HUES48 (cell line): ENCODE measurements at regions not wholly inside any gene's neighbourhood (a gene's known extent, or its start where the extent isn't known, plus 50 kb on each side); places are given as distances from the start of the nearest gene placed in this dataset.

Source experiments
- H3K27ac ChIP-seq: one replicate; pipeline ENCODE4 v1.7.0; 2013; ENCODE audit warnings: low read depth, low read length, inconsistent platforms
- H3K27me3 ChIP-seq: 2 replicates; pipeline ENCODE4 v1.6.1; 2013; ENCODE audit warnings: mild to moderate bottlenecking, low read length; ENCODE audit not compliant: control insufficient read depth, insufficient read depth
- H3K36me3 ChIP-seq: 2 replicates; pipeline ENCODE4 v1.6.1; 2013; ENCODE audit warnings: low read length; ENCODE audit not compliant: control insufficient read depth, insufficient read depth
- H3K4me1 ChIP-seq: 2 replicates; pipeline ENCODE4 v1.6.1; 2013; ENCODE audit warnings: mild to moderate bottlenecking, low read length; ENCODE audit not compliant: control insufficient read depth, insufficient read depth
- H3K4me3 ChIP-seq: 2 replicates; pipeline ENCODE4 v1.5.1; 2013; ENCODE audit warnings: mild to moderate bottlenecking, low read depth, low read length
- H3K9ac ChIP-seq: 2 replicates; pipeline ENCODE4 v1.6.1; 2013; ENCODE audit warnings: mild to moderate bottlenecking, low read depth, low read length, moderate library complexity
- H3K9me3 ChIP-seq: 2 replicates; pipeline ENCODE4 v1.6.1; 2013; ENCODE audit warnings: low read length; ENCODE audit not compliant: control insufficient read depth, insufficient read depth

DNA sequence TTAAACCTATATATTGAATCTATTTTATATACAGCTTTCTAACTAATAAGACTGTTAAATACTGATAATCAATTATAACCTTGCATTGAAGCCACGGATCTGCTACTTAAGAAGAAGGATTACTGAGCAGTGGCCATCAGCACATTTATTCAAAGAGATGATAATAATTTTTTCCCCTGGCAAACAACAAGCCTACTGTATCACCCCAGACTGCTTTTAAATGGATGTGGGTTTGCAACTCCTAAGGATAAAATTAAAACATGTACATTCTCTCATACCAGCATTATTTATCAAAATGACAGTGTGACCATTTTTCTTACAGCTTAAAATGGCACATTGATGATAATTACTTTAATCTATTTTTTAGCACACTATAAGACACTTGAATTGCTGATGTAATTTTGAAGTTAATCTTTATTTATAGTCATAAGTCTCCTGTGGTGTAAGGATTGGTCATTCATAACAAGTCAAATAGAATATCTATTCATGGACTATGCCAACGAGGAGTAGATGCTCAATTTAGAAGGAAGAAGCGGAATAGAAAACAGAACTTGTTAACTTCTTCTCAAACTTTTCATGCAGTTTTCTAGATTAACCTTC lies 517.7 kb downstream of the METTL4 start:
- H3K36me3 ChIP-seq = no peaks in the 10 kb centered on the region
- H3K27ac ChIP-seq = no peak overlapping the region
- no peak overlapping the region for H3K4me3 ChIP-seq
- H3K9me3 ChIP-seq = no peaks in the 10 kb centered on the region
- H3K4me1 ChIP-seq = peaks cover 13% of the 10 kb centered on the region; the same call in 1 of the 2 replicates
- no peak overlapping the region for H3K9ac ChIP-seq
- H3K27me3 ChIP-seq = no peaks in the 10 kb centered on the region

DNA sequence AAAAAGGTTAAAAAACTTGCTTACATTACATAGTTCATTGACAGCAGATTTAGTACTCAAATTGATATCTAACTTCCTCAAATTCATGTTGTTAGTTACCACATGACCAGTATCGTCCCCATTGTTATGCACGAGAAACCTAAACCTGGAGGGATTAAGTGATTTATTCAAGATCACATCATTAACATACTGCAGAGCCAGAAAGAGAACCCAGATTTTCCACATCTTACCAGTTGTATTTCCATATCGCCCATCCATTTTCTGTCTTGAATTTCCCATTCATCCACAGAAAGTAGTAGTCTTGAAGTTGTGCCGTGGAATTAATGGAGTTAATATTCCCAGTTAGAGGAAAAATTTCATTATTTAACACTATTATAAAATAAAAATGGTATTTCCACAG lies 512.0 kb downstream of the METTL4 start:
- no peak overlapping the region for H3K4me3 ChIP-seq
- H3K9ac ChIP-seq = no peak overlapping the region
- no peaks in the 10 kb centered on the region for H3K9me3 ChIP-seq
- no peaks in the 10 kb centered on the region for H3K36me3 ChIP-seq
- no peaks in the 10 kb centered on the region for H3K27me3 ChIP-seq
- H3K4me1 ChIP-seq = peaks cover 13% of the 10 kb centered on the region; the same call in 1 of the 2 replicates
- H3K27ac ChIP-seq = no peak overlapping the region

DNA sequence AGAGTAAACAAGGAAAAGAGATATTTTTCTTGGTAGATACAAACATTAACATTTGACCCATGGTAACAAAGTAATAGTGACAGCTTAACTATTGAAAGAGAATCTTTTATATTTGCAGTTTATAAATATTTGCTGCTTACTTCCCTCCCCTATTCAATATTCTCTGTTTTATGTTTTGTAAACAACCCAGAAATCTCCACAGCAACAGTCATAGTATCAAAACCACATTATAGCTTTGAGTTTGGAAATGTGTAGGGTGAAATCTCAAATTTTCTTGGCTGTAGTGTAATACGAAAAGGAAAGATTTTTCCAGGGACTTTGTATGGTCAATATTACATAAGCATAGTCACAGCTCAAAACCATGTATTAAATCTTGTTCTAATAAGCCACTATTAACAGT lies 511.2 kb downstream of the METTL4 start:
- Histone ChIP-seq H3K27me3 (no peaks in the 10 kb centered on the region), H3K27ac (no peak overlapping the region), H3K4me3 (no peak overlapping the region), H3K9me3 (no peaks in the 10 kb centered on the region), H3K4me1 (peaks cover 13% of the 10 kb centered on the region; the same call in 1 of the 2 replicates), H3K36me3 (no peaks in the 10 kb centered on the region), H3K9ac (no peak overlapping the region)

DNA sequence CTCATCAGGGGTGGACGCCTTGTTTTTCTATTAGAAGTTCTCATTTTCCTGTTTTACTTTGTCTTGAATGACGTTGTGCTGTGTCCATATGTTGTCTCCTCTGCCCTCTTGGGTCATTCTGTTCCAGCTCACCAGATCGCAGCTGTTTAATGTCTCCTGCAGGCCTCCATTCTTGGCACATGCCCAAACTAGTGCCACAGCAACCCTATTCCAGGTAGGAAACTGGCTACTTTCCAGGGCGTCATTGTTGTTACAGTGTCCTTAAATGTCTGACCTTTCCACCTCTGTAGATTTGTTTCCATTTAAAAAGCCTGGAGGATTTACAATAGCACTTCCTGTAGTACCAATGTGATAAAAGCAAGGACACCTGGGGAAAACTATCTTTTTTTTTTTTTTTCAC lies 500.7 kb downstream of the METTL4 start:
- Histone ChIP-seq H3K9me3 (no peaks in the 10 kb centered on the region), H3K36me3 (no peaks in the 10 kb centered on the region), H3K9ac (no peak overlapping the region)

DNA sequence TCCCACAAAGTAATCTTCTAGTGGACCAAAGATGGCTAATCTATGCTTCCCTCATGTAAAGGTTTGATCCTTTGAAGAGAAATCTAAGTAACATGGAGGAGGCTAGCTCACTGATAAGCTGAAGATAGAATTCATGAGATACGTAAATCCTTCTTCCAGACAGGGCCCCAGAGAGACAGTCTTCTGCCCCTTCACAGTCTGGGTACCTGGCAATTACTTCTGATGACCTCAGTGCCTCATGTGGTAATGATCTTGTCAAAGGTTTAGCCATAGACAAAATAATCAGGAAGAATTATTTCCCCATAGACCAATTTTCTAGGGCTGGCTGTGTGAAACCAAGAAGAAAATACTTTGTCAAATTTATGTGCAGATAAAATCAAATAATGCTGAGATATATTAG lies 495.8 kb downstream of the METTL4 start:
- H3K9me3 ChIP-seq = no peaks in the 10 kb centered on the region
- H3K27me3 ChIP-seq = no peaks in the 10 kb centered on the region
- H3K4me1 ChIP-seq = no peaks in the 10 kb centered on the region
- H3K27ac ChIP-seq = no peak overlapping the region
- H3K4me3 ChIP-seq = no peak overlapping the region
- no peak overlapping the region for H3K9ac ChIP-seq
- H3K36me3 ChIP-seq = no peaks in the 10 kb centered on the region

More for the DNA sequence above, 500.7 kb downstream of the METTL4 start:
- Histone ChIP-seq H3K4me3 (no peak overlapping the region), H3K27ac (no peak overlapping the region), H3K27me3 (no peaks in the 10 kb centered on the region), H3K4me1 (no peaks in the 10 kb centered on the region)

DNA sequence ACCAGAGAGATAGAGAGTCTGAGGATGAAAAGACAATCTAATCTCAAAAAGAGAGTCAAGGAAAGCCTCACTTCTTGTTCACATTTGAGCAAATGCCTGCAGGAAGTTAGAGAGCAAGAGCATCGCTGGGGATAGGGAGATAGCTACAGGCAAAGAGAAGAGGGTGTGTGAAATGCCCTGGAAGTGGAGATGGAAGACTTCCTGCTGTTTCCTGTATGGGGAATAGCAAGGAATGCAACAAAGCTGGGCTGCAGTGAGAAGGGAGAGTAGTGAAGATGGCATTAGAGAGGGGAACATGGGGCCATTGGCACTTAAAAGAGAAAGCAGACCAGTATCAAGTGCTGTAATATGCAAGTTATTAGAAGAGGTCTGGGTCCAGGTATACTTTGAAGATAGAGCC lies 488.6 kb downstream of the METTL4 start:
- Histone ChIP-seq H3K27me3 (no peaks in the 10 kb centered on the region), H3K9ac (no peak overlapping the region), H3K9me3 (no peaks in the 10 kb centered on the region), H3K4me3 (no peak overlapping the region), H3K4me1 (no peaks in the 10 kb centered on the region), H3K36me3 (no peaks in the 10 kb centered on the region), H3K27ac (no peak overlapping the region)

DNA sequence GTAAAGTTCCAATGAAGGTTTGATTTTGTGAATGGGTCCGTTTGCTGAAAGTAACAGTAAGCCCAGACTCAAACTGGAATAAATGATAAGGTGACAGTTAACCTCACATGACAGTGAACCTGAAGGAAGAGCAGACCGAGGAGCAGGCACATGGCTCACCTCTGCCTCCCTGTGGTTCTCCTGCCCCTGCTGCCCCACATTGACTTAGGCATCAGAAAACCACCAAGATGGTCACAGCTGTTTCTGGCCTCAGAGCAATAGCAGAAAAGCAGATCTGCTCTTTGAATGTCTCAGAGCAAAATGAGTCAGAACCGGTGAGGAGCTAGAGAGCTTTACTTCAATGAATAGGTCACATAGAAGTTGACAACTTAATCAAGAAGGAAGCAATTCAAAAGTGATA lies 487.6 kb downstream of the METTL4 start:
- H3K4me1 ChIP-seq = no peaks in the 10 kb centered on the region
- H3K4me3 ChIP-seq = no peak overlapping the region
- H3K27me3 ChIP-seq = no peaks in the 10 kb centered on the region
- no peaks in the 10 kb centered on the region for H3K9me3 ChIP-seq
- no peaks in the 10 kb centered on the region for H3K36me3 ChIP-seq
- H3K27ac ChIP-seq = no peak overlapping the region
- H3K9ac ChIP-seq = no peak overlapping the region

DNA sequence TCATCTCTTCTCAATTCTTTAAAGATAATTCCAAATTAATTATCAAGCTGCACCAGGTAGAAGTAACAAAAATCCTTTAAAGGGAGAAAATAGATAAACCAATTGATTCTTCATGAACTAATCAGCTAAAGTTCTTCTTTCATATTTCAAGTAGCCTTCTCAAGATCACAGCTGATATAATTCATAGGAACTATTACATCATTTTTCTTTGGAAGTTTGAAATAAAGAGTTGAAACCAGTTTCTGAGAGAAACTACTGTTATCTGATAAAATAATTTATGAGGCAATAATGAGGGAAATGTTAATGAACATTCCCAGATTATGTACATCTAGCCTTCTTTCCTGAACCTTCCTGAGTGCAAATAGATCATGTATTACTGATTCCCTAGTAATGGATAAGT lies 484.9 kb downstream of the METTL4 start:
- H3K9ac ChIP-seq = no peak overlapping the region
- no peaks in the 10 kb centered on the region for H3K27me3 ChIP-seq
- no peak overlapping the region for H3K4me3 ChIP-seq
- no peak overlapping the region for H3K27ac ChIP-seq
- H3K36me3 ChIP-seq = no peaks in the 10 kb centered on the region
- no peaks in the 10 kb centered on the region for H3K9me3 ChIP-seq
- peaks cover 3% of the 10 kb centered on the region; the same call in 1 of the 2 replicates for H3K4me1 ChIP-seq

DNA sequence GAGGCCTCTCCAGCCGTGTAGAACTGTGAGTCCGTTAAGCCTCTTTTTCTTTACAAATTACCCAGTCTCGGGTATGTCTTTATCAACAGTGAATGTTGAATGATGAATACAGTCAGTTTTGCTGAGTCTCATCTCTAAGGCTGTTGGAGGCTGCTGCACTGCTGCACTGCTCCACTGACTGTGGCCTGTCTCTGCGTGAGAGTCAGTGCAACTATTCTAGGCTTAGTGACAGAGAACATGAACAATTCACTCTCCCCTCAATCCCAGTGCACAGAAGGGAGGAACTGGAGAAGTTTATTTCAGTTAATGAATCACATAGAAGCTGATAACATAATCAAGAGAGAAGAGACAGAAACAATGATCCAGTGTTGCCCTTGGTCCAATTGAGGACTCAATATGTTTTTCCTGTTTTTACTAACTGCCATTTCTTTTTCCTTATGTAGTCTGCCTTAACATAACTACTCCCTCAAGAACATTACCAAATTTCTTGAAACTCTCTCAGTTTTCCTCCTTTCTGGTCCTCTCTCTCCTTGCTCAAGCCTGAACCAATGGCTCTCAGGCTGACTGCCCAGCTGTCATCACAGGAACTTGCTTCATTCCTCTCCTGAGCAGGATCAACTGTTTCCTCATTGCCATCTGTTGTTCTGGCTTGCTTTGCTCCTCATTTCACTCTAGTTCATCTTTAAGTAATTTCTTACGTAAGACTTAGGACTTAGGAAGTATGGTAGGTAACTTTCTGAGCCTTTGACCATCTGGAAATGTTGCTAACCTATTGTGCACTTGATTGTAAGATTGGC lies 483.2 kb downstream of the METTL4 start:
- H3K36me3 ChIP-seq = no peaks in the 10 kb centered on the region
- no peaks in the 10 kb centered on the region for H3K9me3 ChIP-seq
- peaks cover 12% of the 10 kb centered on the region; the same call in 1 of the 2 replicates for H3K4me1 ChIP-seq
- H3K4me3 ChIP-seq = no peak overlapping the region
- no peak overlapping the region for H3K9ac ChIP-seq
- H3K27ac ChIP-seq = no peak overlapping the region
- no peaks in the 10 kb centered on the region for H3K27me3 ChIP-seq

DNA sequence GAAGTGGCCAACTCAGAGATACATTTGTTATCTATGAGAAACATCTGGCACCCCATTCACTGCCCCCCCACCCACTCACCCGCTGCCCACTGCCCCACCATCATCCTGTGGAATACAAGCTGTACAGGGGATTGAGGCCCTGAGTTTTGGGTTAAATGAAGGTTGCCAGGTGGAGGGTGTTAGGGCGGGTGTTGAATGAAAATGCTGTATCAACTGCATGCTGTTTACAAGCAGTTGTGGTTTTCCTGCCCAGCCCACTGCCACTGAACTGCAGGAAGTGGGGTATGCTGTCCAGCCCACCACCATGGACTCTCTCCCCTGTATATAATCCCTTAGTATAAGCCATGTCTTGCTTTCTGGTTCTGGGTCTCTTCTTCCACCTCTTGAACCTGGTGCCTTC lies 481.9 kb downstream of the METTL4 start:
- H3K9me3 ChIP-seq = no peaks in the 10 kb centered on the region
- H3K27me3 ChIP-seq = no peaks in the 10 kb centered on the region
- peaks cover 12% of the 10 kb centered on the region; the same call in 1 of the 2 replicates for H3K4me1 ChIP-seq
- H3K27ac ChIP-seq = no peak overlapping the region
- H3K9ac ChIP-seq = no peak overlapping the region
- H3K4me3 ChIP-seq = no peak overlapping the region
- no peaks in the 10 kb centered on the region for H3K36me3 ChIP-seq

DNA sequence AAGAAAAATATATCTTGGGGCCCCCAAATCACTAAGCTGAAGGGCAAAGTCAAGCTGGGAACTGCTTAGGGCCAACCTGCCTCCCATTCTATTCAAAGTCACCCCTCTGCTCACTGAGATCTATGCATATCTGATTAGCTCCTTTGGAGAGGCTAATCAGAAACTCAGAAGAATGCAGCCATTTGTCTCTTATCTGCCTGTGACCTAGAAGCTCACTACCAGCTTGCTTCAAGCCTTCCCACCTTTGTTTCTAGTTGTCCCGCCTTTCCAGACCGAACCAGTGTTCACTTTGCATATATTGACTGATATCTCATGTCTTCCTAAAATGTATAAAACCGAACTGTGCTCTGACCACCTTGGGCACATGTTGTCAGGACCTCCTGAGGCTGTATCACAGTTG lies 479.4 kb downstream of the METTL4 start:
- no peaks in the 10 kb centered on the region for H3K9me3 ChIP-seq
- H3K4me1 ChIP-seq = peaks cover 15% of the 10 kb centered on the region; the same call in 1 of the 2 replicates
- no peak overlapping the region for H3K9ac ChIP-seq
- H3K27me3 ChIP-seq = no peaks in the 10 kb centered on the region
- H3K27ac ChIP-seq = peak overlapping the region; percentile 40
- no peaks in the 10 kb centered on the region for H3K36me3 ChIP-seq
- no peak overlapping the region for H3K4me3 ChIP-seq
